IPS-18c (cell line): ENCODE measurements at regions not wholly inside any gene's neighbourhood (a gene's known extent, or its start where the extent isn't known, plus 50 kb on each side); places are given as distances from the start of the nearest gene placed in this dataset.

Experiments used
- H3K4me3 ChIP-seq: 2 replicates; pipeline ENCODE4 v1.7.0; 2013; ENCODE audit warnings: low read depth, mild to moderate bottlenecking, low read length, moderate library complexity; ENCODE audit not compliant: insufficient read depth
- H3K9me3 ChIP-seq: one replicate; pipeline ENCODE4 v1.6.1; 2013; ENCODE audit warnings: mild to moderate bottlenecking, low read length, moderate library complexity; ENCODE audit not compliant: control insufficient read depth, insufficient read depth

DNA sequence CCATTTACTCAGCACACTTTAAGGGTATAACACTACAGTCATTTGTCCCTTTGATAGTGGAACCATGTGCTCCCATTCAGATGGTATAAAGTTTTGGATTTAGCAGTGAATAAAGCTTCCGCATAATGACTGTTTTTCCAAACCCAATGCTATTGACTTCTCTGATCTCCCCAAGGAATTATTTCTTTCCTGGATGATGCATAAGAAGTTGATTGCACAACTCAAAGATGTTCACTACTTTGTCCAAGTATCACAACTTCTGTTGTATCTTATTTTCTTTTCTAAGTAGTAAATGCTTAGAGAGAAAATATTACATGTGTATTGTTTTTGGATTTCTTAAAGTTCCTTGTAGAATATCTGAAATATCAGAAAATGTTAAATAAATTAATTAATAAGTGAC, 300.2 kb downstream of the GPM6A start:
- H3K4me3 ChIP-seq: no peak overlapping the region

DNA sequence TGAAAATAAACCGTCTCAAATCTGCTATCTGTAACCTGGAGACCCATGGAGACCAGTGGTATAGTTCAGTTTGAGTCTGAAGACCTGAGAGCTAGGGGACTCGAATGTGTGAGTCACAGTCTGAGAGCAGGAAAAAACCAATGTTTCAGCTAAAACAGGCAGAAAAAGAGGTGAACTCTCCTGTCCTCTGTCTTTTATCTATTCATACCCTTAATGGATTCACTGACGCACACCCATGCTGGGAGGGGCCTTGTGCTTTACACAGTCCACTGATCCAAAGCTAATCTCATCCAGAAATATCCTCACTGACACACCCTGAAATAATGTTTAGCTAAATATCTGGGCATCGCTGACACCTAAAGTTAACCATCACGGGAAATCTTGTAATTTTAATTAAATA, 297.9 kb downstream of the GPM6A start:
- H3K9me3 ChIP-seq: no peaks in the 10 kb centered on the region
- H3K4me3 ChIP-seq: no peak overlapping the region

More for the DNA sequence above, 300.2 kb downstream of the GPM6A start:
- H3K9me3 ChIP-seq: no peaks in the 10 kb centered on the region

DNA sequence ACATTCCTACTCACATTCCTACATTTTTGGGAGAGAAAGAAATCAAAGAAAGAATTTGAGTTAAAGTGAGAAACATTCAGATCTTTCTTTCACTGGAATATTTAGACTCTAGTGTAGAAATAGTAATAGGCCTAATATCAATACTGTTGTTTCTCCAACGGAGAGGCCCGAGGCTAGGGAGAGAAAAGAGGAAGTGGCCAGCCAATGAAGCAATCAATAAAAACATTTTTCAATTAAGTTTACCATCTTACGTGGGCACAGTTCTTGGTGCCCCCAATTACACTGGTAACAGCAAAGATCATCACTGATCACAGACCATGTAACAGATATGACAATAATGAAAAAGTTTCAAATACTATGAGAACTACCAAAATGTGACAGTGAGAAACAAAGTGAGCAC, 281.4 kb downstream of the GPM6A start:
- Histone ChIP-seq H3K9me3 (no peaks in the 10 kb centered on the region), H3K4me3 (no peak overlapping the region)

DNA sequence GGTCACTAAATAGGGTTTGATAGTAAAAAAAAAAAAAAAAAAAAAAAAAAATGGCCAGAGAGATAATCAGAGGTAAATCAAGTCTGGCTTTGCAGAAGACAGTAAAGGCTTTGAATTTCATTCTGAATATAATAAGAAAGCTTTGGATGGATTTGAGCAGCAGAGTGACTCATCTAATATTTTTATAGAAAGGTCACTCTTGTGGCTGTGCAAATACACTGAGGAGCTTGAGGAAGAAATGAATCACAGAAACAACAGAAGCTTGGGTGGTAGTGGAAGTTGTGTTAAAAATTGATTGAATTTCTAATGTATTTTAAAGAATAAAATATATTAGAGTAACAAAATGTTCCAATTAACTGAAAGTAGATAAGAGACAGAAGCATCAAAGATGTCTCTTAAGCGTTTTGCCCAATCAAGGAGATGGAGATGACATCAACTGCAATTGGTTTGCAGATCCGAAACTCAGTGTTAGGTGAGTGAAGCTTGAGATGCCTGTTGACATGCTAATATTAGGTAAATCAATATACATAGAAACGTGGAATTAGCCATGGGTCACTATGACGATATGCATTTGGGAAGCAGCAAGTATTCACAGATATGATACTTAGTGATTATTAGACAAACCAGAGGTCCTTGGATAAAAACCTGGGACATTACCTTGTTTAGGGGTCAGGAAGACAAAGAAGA, 280.5 kb downstream of the GPM6A start:
- H3K4me3 ChIP-seq: no peak overlapping the region
- no peaks in the 10 kb centered on the region for H3K9me3 ChIP-seq

DNA sequence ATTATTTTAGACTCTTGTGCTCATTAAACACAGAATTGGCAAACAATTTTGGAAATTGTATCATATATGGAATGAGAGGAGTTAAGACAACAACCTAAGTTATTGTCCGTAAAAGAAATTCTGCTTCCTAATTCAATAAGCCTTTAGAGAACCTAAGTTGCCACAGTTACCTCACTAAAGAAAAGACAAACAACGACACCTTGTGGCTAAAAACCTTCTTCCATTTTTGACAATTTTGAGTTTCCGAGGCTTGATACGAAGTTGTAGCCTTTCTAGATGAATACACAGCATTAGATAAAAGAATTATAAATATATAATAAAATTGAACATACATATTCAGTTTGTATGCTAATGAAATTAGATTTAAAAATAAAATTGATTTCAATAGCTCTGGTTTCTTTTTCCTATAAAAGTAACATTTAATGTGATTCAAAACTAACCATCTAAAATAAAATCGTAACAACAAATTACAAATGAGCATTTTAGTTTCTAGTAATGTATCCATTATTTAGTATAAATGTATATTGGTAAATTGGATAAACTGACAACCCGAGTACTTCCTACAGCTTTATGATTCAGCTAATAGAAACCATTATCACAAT, 275.1 kb downstream of the GPM6A start:
- no peak overlapping the region for H3K4me3 ChIP-seq
- H3K9me3 ChIP-seq: no peaks in the 10 kb centered on the region

DNA sequence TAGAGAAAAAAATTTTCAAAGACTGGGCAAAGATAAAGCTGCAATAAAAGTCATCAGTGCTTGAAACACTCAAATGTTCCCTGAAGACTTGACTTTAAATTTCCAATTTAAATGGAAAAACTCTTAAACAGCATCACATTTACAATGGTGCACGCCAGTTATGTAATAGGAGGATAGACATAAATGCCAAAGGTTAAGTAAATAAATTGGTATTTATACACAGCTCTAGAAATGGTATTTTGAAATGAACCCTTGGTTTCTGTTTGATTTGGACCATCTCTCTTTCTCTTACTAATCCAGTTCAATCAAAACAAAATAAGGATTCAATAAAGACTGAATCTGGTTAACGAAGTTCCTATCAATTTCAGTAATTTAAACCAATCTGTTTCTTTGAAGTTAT, 272.6 kb downstream of the GPM6A start:
- no peaks in the 10 kb centered on the region for H3K9me3 ChIP-seq

DNA sequence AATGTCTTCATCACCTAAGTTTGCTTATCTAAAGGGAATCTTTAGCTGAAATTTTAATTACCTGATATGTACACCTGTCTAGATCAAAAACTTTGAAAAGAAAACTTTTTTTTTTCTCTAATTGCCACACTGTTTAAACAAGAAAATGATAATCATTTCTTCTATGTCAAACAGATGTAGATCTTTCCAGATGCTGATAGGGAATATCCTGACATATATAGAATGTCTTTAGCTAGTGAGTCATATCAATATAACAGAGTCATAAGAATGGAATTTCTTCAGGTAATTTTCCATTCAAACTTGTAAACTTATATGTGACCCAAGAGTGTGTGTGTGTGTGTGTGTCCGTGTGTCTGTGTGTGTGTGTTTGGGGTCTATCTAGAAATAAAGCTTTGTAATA, 271.9 kb downstream of the GPM6A start:
- no peaks in the 10 kb centered on the region for H3K9me3 ChIP-seq
- no peak overlapping the region for H3K4me3 ChIP-seq

More for the DNA sequence above, 272.6 kb downstream of the GPM6A start:
- H3K4me3 ChIP-seq: no peak overlapping the region

DNA sequence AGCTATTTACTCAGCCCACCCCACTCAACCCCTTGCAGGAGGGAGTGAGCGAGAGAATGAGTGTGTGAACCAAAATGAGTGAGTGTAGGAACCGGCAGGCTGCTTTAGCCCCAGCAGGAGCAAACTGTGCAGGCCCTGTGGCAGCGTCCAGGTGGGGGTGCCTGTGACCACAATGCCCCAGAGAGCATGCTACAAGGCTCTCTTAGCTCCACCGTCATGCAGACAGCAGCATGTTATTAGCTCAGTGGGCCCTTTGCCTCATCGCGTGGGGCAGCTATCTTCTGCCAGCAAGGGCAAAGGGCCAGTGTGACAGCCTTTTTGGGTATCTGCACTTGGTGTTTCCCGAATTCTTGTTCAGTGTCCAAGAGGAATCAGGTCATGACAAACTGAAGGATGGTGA, 271.3 kb downstream of the GPM6A start:
- H3K9me3 ChIP-seq: no peaks in the 10 kb centered on the region
- H3K4me3 ChIP-seq: no peak overlapping the region

DNA sequence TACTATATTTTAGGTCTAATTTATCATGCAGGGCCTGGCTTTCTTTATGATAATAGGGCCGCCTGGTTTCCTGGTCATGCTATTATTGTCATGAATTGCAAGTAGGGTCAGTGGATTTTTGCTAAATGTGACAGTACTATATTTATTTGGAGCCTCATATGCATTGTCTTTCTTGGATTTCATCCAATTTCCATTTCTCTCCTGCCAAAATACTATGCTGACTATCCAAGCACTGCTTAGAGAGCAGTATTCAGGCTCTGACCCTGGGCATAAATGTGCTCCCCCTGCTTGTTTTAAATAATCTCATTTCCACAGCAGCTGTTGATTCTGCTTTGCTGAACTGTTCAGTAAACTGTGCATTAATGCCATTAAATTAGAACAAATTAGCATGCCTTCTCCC, 269.3 kb downstream of the GPM6A start:
- Histone ChIP-seq H3K4me3 (no peak overlapping the region), H3K9me3 (no peaks in the 10 kb centered on the region)

DNA sequence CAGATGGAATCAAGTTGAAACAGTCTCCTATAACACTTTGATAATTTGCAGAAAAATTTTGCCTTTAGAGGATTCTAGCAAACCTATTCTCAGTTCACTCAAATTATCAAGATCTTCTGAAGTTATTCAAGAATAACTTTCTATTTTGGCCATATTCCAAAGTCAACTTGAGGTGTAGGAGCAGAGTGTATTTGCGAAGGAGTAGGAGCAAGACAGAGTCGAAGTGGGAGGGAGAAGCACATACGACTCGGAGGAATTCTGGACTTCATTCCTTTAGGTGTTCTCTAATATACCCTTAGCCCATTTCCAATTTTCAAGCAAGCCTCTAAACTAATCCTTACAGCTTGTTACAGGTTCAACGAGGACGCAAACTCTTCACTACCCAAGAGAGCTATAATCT, 252.9 kb downstream of the GPM6A start:
- Histone ChIP-seq H3K9me3 (no peaks in the 10 kb centered on the region), H3K4me3 (no peak overlapping the region)

DNA sequence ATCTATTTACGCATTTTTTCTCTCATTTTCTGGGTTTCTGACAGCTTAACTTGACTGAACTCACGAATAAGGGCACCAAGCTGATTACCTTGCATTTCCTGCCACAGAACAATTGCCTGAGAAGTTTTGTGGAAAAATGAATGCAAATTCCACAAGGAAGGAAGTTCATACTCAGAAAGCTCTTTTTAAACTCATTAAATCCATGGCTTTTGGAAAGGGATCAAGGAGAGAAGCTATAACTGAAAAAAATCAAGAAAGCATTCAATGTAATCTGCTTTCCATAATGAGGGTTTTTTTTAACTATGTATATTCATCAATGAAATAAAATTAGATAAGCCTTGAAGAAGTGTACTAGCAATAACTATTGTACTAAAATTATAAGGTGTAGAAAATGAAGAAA, 252.5 kb downstream of the GPM6A start:
- H3K4me3 ChIP-seq: no peak overlapping the region
- no peaks in the 10 kb centered on the region for H3K9me3 ChIP-seq

DNA sequence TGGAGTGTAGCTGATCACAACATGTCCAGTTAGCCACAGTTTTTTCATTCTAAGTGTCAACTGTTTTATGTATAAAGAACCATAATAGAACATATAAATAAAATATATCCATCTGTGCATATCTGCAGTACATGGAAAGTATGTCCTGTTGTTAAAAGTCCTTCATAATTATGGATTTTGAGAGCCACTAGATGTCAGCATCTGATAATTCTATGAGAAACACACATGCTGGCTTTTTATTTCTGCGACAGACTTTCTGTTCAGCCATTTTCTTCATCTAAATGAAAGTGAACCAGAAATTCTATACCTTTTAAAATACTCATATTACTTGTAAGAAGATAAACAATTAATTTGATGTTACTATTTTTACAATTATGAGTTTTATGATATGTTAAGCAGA, 251.5 kb downstream of the GPM6A start:
- H3K9me3 ChIP-seq: no peaks in the 10 kb centered on the region
- no peak overlapping the region for H3K4me3 ChIP-seq

DNA sequence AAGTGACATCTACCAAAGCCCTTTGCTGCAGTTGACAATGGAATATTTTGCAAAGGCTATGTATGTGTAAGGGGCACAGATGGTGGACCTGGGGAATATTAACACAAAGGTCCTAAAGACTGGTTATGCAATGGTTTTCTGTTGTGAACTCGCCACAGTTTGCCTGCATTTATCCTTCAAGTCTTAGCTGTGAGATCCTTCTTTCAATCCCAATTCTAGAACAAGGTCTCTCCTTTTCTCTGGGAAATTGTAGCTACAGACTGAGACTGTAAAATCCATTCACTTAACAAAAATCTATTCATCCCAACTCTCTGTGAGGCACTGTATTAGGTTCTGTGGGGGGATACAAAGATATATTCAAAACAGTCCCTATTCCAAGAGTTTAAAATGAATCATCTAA, 250.4 kb downstream of the GPM6A start:
- H3K4me3 ChIP-seq: no peak overlapping the region
- H3K9me3 ChIP-seq: no peaks in the 10 kb centered on the region

DNA sequence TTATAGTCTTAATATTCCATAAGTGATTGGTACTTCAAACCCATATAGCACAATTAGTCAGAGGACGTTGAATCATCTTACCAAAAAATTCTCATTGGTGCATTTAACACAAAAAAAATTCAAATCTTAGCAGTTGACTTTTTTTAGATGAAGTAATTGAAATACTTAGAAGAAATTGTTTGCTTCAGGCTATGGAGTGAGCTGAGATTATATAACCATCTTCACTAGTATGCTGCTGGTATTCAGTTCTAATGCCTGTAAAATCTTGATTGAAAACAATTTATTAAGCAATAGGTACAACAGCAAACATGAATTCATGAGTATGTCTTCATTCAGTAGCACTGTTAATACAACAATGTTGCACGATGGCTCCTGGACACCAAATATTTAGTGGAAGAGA, 250.0 kb downstream of the GPM6A start:
- H3K9me3 ChIP-seq: no peaks in the 10 kb centered on the region

DNA sequence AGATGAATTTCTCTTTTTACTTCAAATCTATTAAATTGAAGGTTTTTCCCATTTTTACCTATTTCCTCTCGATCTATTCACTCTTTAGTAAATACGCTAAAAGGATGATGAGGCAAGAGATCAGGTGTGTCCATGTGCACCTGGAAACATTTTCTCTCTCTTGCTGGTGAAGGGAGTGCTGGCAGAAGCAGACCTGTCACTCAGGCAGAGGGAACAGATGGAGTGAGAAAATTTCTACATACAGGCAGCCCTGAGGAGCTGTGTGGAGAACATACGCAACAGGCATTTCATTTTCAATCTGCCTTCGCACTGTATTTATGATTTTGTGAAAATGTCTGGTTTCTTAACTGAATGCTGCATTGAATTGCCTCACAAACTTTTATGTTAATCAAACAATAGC, 249.5 kb downstream of the GPM6A start:
- no peak overlapping the region for H3K4me3 ChIP-seq
- H3K9me3 ChIP-seq: no peaks in the 10 kb centered on the region

More for the DNA sequence above, 250.0 kb downstream of the GPM6A start:
- no peak overlapping the region for H3K4me3 ChIP-seq
